HG03457 (cell line): ENCODE measurements at regions not wholly inside any gene's neighbourhood (a gene's known extent, or its start where the extent isn't known, plus 50 kb on each side); places are given as distances from the start of the nearest gene placed in this dataset.
A peak's percentile ranks its signal among the peaks of the same experiment; 100 is the strongest.
"Not testable (repeated sequence)": the region's sequence is repeated elsewhere in the genome, so short reads cannot be mapped to it uniquely, and the experiment has no call there.

Experiments used
- ATAC-seq: cut with Tn5 transposase; IDR thresholded peaks from one replicate; pipeline ENCODE4 v1.9.1; 2021; ENCODE audit warnings: moderate number of reproducible peaks; ENCODE audit not compliant: unreplicated experiment

DNA sequence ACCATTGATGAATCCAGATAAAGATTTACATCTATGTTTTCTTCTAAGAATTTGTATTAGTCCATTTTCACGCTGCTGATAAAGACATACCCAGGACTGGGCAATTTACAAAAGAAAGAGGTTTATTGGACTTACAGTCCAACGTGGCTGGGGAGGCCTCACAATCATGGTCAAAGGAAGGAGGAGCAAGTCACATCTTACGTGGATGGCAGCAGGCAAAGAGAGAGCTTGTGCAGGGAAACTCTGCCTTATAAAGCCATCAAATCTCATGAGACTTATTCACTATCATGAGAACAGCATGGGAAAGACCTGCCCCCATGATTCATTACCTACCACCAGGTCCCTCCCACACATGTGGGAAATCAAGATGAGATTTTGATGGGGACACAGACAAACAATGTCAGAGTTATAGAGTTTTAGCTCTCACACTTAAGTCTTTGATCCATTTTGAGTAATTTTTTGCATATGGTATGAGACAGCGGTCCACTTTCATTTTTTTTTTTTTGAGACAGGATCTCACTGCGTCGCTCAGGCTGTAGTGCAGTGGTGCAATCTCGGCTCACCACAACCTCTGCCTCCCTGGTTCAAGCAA is 53.5 kb upstream of the JADE2 start:
- not testable (repeated sequence) for ATAC-seq

DNA sequence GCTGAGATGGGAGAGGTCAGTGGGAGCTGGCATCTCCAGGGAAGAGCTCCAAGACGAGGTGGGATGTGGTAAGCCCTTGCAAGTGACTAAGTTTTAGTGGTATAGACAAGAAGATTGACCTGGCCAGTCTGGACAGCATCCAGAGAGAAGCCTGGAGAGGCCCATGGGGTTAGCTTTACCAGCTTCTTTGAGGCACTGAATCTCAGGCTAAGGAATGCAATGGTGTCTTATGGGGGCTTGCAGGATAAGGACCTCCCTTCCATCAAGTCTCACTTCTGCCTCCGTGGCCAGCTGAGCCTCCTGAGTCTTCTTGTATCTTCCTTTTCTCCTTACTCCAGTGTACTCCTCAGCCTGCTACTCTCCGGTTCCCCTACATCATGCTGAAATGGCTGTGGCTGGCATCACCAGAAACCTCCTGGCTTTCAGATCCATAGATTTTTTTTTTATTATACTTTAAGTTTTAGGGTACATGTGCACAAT is 56.5 kb upstream of the JADE2 start:
- ATAC-seq, result no peak

GRCh38 chr5:134467231-134467630 is 55.5 kb upstream of the CDKN2AIPNL start:
- ATAC-seq, result no peak

- ATAC-seq, result no peak
These were observed 54.8 kb upstream of the CDKN2AIPNL start for GRCh38 chr5:134466241-134467069.

DNA sequence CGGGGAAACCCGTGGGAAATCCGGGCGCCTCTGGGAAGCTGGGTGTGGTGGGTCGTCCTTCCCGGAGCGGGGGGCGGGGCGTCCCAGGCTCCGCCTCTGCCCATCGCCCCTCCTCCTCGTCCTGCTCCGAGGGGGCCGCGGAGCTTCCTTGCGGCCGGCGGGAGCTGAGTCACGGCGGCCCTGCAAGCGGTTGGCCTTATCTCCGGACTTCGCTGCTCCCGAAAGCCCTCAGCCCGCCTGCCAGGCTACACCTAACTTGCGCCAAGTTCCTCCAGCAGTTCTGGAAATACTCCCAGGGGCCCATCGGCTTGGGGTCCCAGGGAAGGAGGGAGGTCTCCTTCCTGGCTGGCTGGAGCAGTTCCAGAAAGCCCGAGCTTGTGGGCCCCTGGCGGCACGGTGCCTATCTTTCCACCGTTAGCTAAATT is 54.1 kb upstream of the CDKN2AIPNL start:
- peak; percentile 61 for ATAC-seq

- peak; percentile 23 for ATAC-seq
These were observed 53.5 kb upstream of the CDKN2AIPNL start for GRCh38 chr5:134464988-134465815.

- no peak for ATAC-seq
These were observed 52.5 kb upstream of the CDKN2AIPNL start for GRCh38 chr5:134463991-134464760.

DNA sequence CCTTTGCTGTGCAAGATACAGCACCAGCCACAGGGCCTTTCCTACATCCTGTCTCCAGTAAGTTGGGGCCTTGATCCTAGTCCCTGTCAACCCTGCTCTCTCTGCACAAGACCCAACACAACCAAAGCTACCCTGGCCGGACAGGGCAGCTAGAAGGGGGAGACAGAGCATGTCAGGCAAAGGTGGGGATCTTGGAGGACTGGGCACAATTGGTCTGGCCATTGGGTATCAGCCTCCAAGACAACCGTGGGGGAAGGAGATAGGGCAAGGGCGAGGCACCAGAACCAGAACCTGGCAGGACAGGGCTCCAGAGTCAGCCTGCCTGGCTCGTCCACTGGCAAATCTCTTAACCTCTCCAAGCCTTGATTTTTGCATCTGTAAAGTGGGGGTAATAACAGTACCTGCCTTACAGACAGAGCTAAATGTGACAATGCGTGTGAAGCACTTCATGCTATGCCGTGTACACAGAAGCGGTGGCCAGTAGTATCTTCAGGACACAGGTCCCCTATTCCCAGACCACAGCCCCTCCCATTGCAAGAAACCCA is 51.6 kb upstream of the CDKN2AIPNL start:
- no peak for ATAC-seq

GRCh38 chr5:134462761-134463160 is 51.1 kb upstream of the CDKN2AIPNL start:
- ATAC-seq, result no peak

- ATAC-seq, result no peak
These were observed 50.4 kb upstream of the CDKN2AIPNL start for GRCh38 chr5:134462047-134462575.
